NCI-H2196 treated with DMSO at 0.1 percent for 48 hours (cell line): ENCODE measurements at regions not wholly inside any gene's neighbourhood (a gene's known extent, or its start where the extent isn't known, plus 50 kb on each side); places are given as distances from the start of the nearest gene placed in this dataset.
"Not testable (repeated sequence)": the region's sequence is repeated elsewhere in the genome, so short reads cannot be mapped to it uniquely, and the experiment has no call there.

Experiments
- DNase-seq: peaks from one replicate; lab custom pipeline; 2025; ENCODE audit not compliant: unreplicated experiment; lab: John Stamatoyannopoulos, UW

- no peak for DNase-seq
These were observed 428.1 kb upstream of the ID2 start for GRCh38 chr2:8253781-8254180.

GRCh38 chr2:8254214-8254613 lies 427.6 kb upstream of the ID2 start:
- not testable (repeated sequence) for DNase-seq

GRCh38 chr2:8254791-8255447 lies 426.9 kb upstream of the ID2 start:
- no peak for DNase-seq

GRCh38 chr2:8255448-8255800 lies 426.4 kb upstream of the ID2 start:
- no peak for DNase-seq

GRCh38 chr2:8256905-8257304 lies 425.0 kb upstream of the ID2 start:
- DNase-seq: no peak

GRCh38 chr2:8257502-8257901 lies 424.4 kb upstream of the ID2 start:
- DNase-seq: no peak

GRCh38 chr2:8258406-8258805 lies 423.4 kb upstream of the ID2 start:
- no peak for DNase-seq

- no peak for DNase-seq
These were observed 422.6 kb upstream of the ID2 start for GRCh38 chr2:8259106-8259840.

GRCh38 chr2:8259841-8260178 lies 422.0 kb upstream of the ID2 start:
- no peak for DNase-seq

- no peak for DNase-seq
These were observed 421.6 kb upstream of the ID2 start for GRCh38 chr2:8260213-8260612.

GRCh38 chr2:8263901-8264300 lies 418.0 kb upstream of the ID2 start:
- DNase-seq: no peak

- DNase-seq: no peak
These were observed 416.9 kb upstream of the ID2 start for GRCh38 chr2:8264981-8265380.

GRCh38 chr2:8265476-8266226 lies 416.2 kb upstream of the ID2 start:
- DNase-seq: no peak

GRCh38 chr2:8266563-8266962 lies 415.3 kb upstream of the ID2 start:
- no peak for DNase-seq

- DNase-seq: no peak
These were observed 414.8 kb upstream of the ID2 start for GRCh38 chr2:8267048-8267447.

- no peak for DNase-seq
These were observed 414.1 kb upstream of the ID2 start for GRCh38 chr2:8267721-8268120.

GRCh38 chr2:8268172-8268783 lies 413.6 kb upstream of the ID2 start:
- no peak for DNase-seq

GRCh38 chr2:8270699-8271098 lies 411.2 kb upstream of the ID2 start:
- no peak for DNase-seq

GRCh38 chr2:8271461-8271860 lies 410.4 kb upstream of the ID2 start:
- no peak for DNase-seq

- no peak for DNase-seq
These were observed 405.8 kb upstream of the ID2 start for GRCh38 chr2:8276026-8276425.

- DNase-seq: no peak
These were observed 403.8 kb upstream of the ID2 start for GRCh38 chr2:8277921-8278571.
